ENCODE measurements at regions not wholly inside any gene's neighbourhood (a gene's known extent, or its start where the extent isn't known, plus 50 kb on each side); places are given as distances from the start of the nearest gene placed in this dataset.
"Not testable (repeated sequence)": the region's sequence is repeated elsewhere in the genome, so short reads cannot be mapped to it uniquely, and the experiment has no call there.

DNA sequence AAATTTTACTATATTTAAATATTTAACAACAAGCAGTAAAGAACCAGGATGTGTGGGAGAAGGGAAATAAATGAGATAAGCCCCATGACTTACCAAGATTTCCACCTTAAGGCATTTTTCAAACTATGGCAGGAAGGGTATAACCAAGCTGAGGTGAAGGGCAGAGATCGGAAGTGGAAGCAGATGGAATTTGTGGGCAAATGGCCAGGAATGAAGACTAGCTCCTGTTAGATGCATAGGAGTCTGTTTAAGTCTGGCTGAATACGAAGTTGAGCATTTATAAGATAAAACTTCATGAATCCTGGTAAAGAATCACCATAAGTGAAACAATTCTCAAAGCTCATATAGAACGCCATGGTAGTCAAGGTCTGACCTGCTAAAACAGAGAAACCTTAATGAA lies 163.5 kb downstream of the DIO2 start:
- DNase-seq (ENCODE audit: low spot score): no peak
- TF ChIP-seq, protein P1, sequence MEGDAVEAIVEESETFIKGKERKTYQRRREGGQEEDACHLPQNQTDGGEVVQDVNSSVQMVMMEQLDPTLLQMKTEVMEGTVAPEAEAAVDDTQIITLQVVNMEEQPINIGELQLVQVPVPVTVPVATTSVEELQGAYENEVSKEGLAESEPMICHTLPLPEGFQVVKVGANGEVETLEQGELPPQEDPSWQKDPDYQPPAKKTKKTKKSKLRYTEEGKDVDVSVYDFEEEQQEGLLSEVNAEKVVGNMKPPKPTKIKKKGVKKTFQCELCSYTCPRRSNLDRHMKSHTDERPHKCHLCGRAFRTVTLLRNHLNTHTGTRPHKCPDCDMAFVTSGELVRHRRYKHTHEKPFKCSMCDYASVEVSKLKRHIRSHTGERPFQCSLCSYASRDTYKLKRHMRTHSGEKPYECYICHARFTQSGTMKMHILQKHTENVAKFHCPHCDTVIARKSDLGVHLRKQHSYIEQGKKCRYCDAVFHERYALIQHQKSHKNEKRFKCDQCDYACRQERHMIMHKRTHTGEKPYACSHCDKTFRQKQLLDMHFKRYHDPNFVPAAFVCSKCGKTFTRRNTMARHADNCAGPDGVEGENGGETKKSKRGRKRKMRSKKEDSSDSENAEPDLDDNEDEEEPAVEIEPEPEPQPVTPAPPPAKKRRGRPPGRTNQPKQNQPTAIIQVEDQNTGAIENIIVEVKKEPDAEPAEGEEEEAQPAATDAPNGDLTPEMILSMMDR (IDR thresholded peaks at IDR 0.05): no peak
- Histone ChIP-seq H3K27ac (no peak overlapping the region), H3K4me3 (no peak overlapping the region)

DNA sequence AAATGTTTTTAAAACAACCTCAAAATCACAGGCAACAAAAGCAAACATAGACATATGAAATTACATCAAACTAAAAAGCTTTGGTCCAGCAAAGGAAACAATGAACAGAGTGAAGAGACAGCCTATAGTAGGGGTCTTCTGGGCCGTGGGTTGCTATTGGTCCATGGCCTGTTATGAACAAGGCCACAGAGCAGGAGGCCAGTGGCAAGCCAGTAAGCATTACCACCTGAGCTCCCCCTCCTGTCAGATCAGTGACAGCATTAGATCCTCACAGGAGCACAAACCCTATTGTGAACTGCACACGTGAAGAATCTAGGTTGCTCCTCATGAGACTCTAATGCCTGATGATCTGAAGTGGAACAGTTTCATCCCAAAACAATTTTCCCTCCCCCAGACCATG lies 174.0 kb downstream of the DIO2 start:
- DNase-seq (ENCODE audit: low spot score): no peak
- TF ChIP-seq, protein P1 (IDR thresholded peaks at IDR 0.05): no peak
- no peak overlapping the region for H3K27ac ChIP-seq
- no peak overlapping the region for H3K4me3 ChIP-seq

GRCh38 chr14:80024417-80024816 lies 186.9 kb downstream of the DIO2 start:
- DNase-seq (ENCODE audit: low spot score): no peak
- TF ChIP-seq, protein P1 (IDR thresholded peaks at IDR 0.05): no peak
- Histone ChIP-seq H3K4me3 (no peak overlapping the region), H3K27ac (no peak overlapping the region)

- not testable (repeated sequence) for DNase-seq (ENCODE audit: low spot score); H3K4me3 ChIP-seq; H3K27ac ChIP-seq
Observed at GRCh38 chr14:80018476-80018875, 192.8 kb downstream of the DIO2 start.

GRCh38 chr14:80017795-80018194 lies 193.5 kb downstream of the DIO2 start:
- Histone ChIP-seq H3K27ac (no peak overlapping the region), H3K4me3 (no peak overlapping the region)
- no peak for DNase-seq (ENCODE audit: low spot score)
- TF ChIP-seq, protein P1 (IDR thresholded peaks at IDR 0.05): no peak

DNA sequence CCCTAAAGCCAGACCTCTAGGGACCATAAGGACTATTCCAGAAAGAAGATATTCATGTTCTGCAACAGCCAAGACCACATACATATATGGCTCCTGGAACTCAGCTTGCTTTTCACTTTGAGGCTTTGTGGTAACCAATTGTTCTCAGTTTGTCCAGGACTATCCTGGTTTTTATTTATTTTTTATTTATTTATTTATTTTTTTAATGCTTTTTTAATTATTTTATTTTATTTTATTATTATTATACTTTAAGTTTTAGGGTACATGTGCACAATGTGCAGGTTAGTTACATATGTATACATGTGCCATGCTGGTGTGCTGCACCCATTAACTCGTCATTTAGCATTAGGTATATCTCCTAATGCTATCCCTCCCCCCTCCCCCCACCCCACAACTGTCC lies 201.1 kb downstream of the DIO2 start:
- not testable (repeated sequence) for H3K4me3 ChIP-seq; DNase-seq (ENCODE audit: low spot score); H3K27ac ChIP-seq

DNA sequence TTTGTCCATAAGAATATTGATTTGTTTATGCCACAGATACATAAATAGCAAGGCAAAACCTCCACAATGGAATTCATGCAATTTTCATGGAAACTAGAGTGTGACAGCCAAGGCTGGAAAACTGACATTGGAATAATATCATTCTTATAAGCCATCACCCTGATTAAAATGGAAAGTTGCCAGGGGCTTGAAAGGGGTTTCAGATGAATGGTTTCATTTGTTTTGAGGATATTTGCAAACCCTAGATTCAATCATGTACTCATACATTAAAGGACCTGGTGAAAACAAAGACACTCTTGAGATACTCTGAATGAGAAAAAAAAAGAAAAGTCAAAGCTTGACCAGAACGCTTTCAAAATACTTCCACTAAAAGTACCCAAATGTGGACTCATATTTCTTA lies 205.7 kb downstream of the DIO2 start:
- TF ChIP-seq, protein P1 (IDR thresholded peaks at IDR 0.05): no peak
- H3K4me3 ChIP-seq: no peak overlapping the region
- DNase-seq (ENCODE audit: low spot score): no peak
- H3K27ac ChIP-seq: no peak overlapping the region

DNA sequence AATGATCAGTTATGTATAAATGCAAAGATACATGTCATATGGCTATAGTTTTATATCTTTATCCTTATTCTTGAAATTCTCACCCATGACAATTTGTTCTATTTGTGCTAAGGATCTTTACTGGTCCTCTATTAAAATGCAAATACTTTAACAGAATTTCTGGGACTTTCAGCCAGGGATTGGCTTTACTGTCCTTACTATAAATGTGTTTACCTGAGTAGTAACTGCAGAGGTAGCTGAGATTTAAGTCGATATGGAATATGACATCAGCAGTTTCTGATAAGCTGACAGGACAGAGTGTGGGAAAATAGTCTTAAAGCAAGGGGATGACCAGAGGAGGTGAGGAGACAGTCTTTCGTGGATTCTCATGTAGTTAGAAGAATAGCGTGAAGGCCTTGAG lies 206.4 kb downstream of the DIO2 start:
- Histone ChIP-seq H3K27ac (no peak overlapping the region), H3K4me3 (no peak overlapping the region)
- no peak for DNase-seq (ENCODE audit: low spot score)
- TF ChIP-seq, protein P1 (IDR thresholded peaks at IDR 0.05): no peak

Data from coronary artery (tissue), 2 donors.